ENCODE measurements at regions not wholly inside any gene's neighbourhood (a gene's known extent, or its start where the extent isn't known, plus 50 kb on each side); places are given as distances from the start of the nearest gene placed in this dataset.

DNA sequence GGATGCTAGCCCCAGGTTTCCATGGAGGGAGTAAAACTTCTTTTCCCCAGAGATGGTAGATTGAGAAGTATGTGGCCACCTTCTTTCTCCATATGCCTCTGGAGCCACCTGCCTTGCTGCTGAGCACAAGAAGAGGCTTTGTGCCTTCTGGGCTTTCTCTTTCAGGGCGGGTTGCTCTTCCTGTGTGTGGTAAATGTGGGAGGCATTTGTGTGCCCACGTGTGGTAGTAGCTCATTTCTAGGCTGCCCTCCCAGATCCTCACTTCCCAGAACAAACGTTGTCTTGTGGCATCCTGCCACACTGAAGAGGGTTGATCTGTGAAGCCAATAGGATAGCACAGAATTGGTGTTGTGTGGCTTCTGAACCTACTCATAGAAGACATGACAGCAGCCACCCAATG lies 342.0 kb upstream of the PODXL start:
- no TSS peak for BruUV-seq (replicated peaks)

GRCh38 chr7:131897790-131898165 lies 341.4 kb upstream of the PODXL start:
- H3K9ac ChIP-seq (ENCODE audit: insufficient read depth in 1 of 2, low read depth in 2 of 2, low read length in 2 of 2), result no peak overlapping the region
- no peaks in the 10 kb centered on the region for H3K4me1 ChIP-seq (replicated peaks in 1 of 2; ENCODE audit: control insufficient read depth in 2 of 2, insufficient read depth in 2 of 2, low read length in 2 of 2)
- no peaks in the 10 kb centered on the region for H4K20me1 ChIP-seq (replicated peaks; ENCODE audit: control insufficient read depth, insufficient read depth, low read length)
- ATAC-seq (no peak), FAIRE-seq (no peak), DNase-seq (ENCODE audit: extremely low read depth in 1 of 4, low spot score in 3 of 4) (no peak)
- no peak overlapping the region for H3K4me3 ChIP-seq
- CTCF ChIA-PET (ENCODE audit: low intra/inter-chr PET ratio), result no interaction called here
- H3K27ac ChIP-seq (ENCODE audit: extremely low read depth, low read depth, low read length), result no peak overlapping the region
- H3K36me3 ChIP-seq (ENCODE audit: control insufficient read depth, insufficient read depth, low read length), result no peaks in the 10 kb centered on the region
- H3K4me2 ChIP-seq (ENCODE audit: insufficient read depth, low read length), result no peak overlapping the region
- in situ Hi-C loops (cut with MboI), result no loop called here
- no peaks in the 10 kb centered on the region for H3K27me3 ChIP-seq (ENCODE audit: control insufficient read depth in 2 of 2, insufficient read depth in 2 of 2, low read length in 2 of 2)
- POLR2A ChIA-PET, result interaction anchor here (0.9 kb wide), 1 partner anchor 14 kb away, joined by 3 read pairs; no protein-coding TSS in a partner anchor
- intact Hi-C loops (cut with micrococcal nuclease), result no loop called here
- no peak overlapping the region for H2AFZ ChIP-seq (ENCODE audit: low read depth, low read length)
- BruUV-seq (replicated peaks), result no TSS peak
- no peaks in the 10 kb centered on the region for H3K9me3 ChIP-seq (replicated peaks; ENCODE audit: control insufficient read depth, insufficient read depth, low read depth, low read length)
- no peak for TF ChIP-seq RBM15 (IDR thresholded peaks at IDR 0.05; ENCODE audit: insufficient read depth, low read length)
- TF ChIP-seq PCBP1 (IDR thresholded peaks at IDR 0.05; ENCODE audit: low read depth, low read length, poor library complexity, severe bottlenecking), result no peak
- no peak for TF ChIP-seq MEF2D (tag; conservative IDR thresholded peaks at IDR 0.05; ENCODE audit: low read depth)
- TF ChIP-seq, protein P1, sequence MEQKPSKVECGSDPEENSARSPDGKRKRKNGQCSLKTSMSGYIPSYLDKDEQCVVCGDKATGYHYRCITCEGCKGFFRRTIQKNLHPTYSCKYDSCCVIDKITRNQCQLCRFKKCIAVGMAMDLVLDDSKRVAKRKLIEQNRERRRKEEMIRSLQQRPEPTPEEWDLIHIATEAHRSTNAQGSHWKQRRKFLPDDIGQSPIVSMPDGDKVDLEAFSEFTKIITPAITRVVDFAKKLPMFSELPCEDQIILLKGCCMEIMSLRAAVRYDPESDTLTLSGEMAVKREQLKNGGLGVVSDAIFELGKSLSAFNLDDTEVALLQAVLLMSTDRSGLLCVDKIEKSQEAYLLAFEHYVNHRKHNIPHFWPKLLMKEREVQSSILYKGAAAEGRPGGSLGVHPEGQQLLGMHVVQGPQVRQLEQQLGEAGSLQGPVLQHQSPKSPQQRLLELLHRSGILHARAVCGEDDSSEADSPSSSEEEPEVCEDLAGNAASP (IDR thresholded peaks at IDR 0.05), result no peak
- TF ChIP-seq ZNF239 (CRISPR knock-in tag; IDR thresholded peaks at IDR 0.05), result no peak
- TF ChIP-seq NR1H2 (CRISPR knock-in tag; IDR thresholded peaks at IDR 0.05), result no peak
- no peak for TF ChIP-seq LEF1 (IDR thresholded peaks at IDR 0.05)
- no peak for TF ChIP-seq TBL1XR1 (IDR thresholded peaks at IDR 0.05; ENCODE audit: low read length in 2 of 2)
- TF ChIP-seq TFAP4 (CRISPR knock-in tag; IDR thresholded peaks at IDR 0.05; ENCODE audit: borderline replicate concordance), result no peak
- no peak for TF ChIP-seq ZNF431 (CRISPR knock-in tag; IDR thresholded peaks at IDR 0.05)
- TF ChIP-seq HOXB6 (CRISPR knock-in tag; IDR thresholded peaks at IDR 0.05; ENCODE audit: borderline replicate concordance), result no peak
- no peak for TF ChIP-seq XRCC5 (IDR thresholded peaks at IDR 0.05; ENCODE audit: low read depth, low read length)
- 0% methylated on average over 2 of the region's 2 CpGs for WGBS (ENCODE audit: insufficient coverage, low coverage, missing lambda C conversion rate)
- H3K79me2 ChIP-seq (ENCODE audit: control insufficient read depth, insufficient read depth, low read length), result no peaks in the 10 kb centered on the region
- no peaks in the 10 kb centered on the region for H3K9me1 ChIP-seq (ENCODE audit: control insufficient read depth, insufficient read depth, low read length)

More for the DNA sequence above, 342.0 kb upstream of the PODXL start:
- Histone ChIP-seq H2AFZ (ENCODE audit: low read depth, low read length) (no peak overlapping the region), H3K36me3 (ENCODE audit: control insufficient read depth, insufficient read depth, low read length) (no peaks in the 10 kb centered on the region), H3K9ac (ENCODE audit: insufficient read depth in 1 of 2, low read depth in 2 of 2, low read length in 2 of 2) (no peak overlapping the region), H3K4me1 (replicated peaks in 1 of 2; ENCODE audit: control insufficient read depth in 2 of 2, insufficient read depth in 2 of 2, low read length in 2 of 2) (no peaks in the 10 kb centered on the region), H3K79me2 (ENCODE audit: control insufficient read depth, insufficient read depth, low read length) (no peaks in the 10 kb centered on the region), H3K4me2 (ENCODE audit: insufficient read depth, low read length) (no peak overlapping the region), H3K9me1 (ENCODE audit: control insufficient read depth, insufficient read depth, low read length) (no peaks in the 10 kb centered on the region), H3K27ac (ENCODE audit: extremely low read depth, low read depth, low read length) (no peak overlapping the region), H3K9me3 (replicated peaks; ENCODE audit: control insufficient read depth, insufficient read depth, low read depth, low read length) (no peaks in the 10 kb centered on the region), H3K4me3 (no peak overlapping the region), H3K27me3 (ENCODE audit: control insufficient read depth in 2 of 2, insufficient read depth in 2 of 2, low read length in 2 of 2) (no peaks in the 10 kb centered on the region), H4K20me1 (replicated peaks; ENCODE audit: control insufficient read depth, insufficient read depth, low read length) (no peaks in the 10 kb centered on the region)
- no peak for FAIRE-seq
- 0% methylated on average over 3 of the region's 3 CpGs for WGBS (ENCODE audit: insufficient coverage, low coverage, missing lambda C conversion rate)
- CTCF ChIA-PET (ENCODE audit: low intra/inter-chr PET ratio), result no interaction called here
- no peak for DNase-seq (ENCODE audit: extremely low read depth in 1 of 4, low spot score in 3 of 4)
- in situ Hi-C loops (cut with MboI) (no loop called here), intact Hi-C loops (cut with micrococcal nuclease) (no loop called here)
- POLR2A ChIA-PET, result no interaction called here
- TF ChIP-seq ZNF785 (CRISPR knock-in tag; IDR thresholded peaks at IDR 0.05), result no peak
- no peak for TF ChIP-seq KAT7 (CRISPR knock-in tag; IDR thresholded peaks at IDR 0.05; ENCODE audit: borderline replicate concordance)
- TF ChIP-seq NR1H2 (CRISPR knock-in tag; IDR thresholded peaks at IDR 0.05), result no peak
- no peak for TF ChIP-seq SP2 (IDR thresholded peaks at IDR 0.05; ENCODE audit: extremely low read depth, low read depth, low read length, poor library complexity, severe bottlenecking)
- TF ChIP-seq HDGF (IDR thresholded peaks at IDR 0.05), result no peak
- TF ChIP-seq ELF1 (tag; IDR thresholded peaks at IDR 0.05), result no peak
- no peak for ATAC-seq
